ENCODE measurements at regions not wholly inside any gene's neighbourhood (a gene's known extent, or its start where the extent isn't known, plus 50 kb on each side); places are given as distances from the start of the nearest gene placed in this dataset.

DNA sequence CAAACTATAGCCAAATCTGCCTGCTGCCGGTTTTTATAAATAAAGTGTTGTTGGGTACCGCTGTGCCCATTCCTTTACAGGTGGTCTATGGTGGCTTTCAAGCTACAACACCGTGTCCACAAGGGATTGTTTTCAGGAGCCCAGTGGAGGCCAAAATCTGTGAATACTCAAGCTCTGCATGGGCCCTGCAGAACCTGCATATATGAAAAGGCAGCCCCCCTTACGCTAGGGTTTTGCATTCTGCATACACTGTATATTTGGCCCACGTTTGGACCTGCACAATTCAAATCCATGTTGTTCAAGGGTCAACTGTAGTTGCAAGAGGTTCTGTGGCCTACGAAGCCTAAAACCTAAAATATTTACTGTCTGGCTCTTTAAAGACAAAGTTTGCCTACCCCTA lies 122.2 kb upstream of the TLE3 start:
- TF ChIP-seq, protein P1, sequence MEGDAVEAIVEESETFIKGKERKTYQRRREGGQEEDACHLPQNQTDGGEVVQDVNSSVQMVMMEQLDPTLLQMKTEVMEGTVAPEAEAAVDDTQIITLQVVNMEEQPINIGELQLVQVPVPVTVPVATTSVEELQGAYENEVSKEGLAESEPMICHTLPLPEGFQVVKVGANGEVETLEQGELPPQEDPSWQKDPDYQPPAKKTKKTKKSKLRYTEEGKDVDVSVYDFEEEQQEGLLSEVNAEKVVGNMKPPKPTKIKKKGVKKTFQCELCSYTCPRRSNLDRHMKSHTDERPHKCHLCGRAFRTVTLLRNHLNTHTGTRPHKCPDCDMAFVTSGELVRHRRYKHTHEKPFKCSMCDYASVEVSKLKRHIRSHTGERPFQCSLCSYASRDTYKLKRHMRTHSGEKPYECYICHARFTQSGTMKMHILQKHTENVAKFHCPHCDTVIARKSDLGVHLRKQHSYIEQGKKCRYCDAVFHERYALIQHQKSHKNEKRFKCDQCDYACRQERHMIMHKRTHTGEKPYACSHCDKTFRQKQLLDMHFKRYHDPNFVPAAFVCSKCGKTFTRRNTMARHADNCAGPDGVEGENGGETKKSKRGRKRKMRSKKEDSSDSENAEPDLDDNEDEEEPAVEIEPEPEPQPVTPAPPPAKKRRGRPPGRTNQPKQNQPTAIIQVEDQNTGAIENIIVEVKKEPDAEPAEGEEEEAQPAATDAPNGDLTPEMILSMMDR (IDR thresholded peaks at IDR 0.05; ENCODE audit: poor library complexity), result no peak
- no peak for TF ChIP-seq EZH2phosphoT487 (IDR thresholded peaks at IDR 0.05; ENCODE audit: low read depth, severe bottlenecking, unreplicated experiment)
- TF ChIP-seq EZH2 (IDR thresholded peaks at IDR 0.05; ENCODE audit: borderline replicate concordance), result no peak

All from hepatocyte (in vitro differentiated cells).